ENCODE measurements at regions not wholly inside any gene's neighbourhood (a gene's known extent, or its start where the extent isn't known, plus 50 kb on each side); places are given as distances from the start of the nearest gene placed in this dataset.

- TF ChIP-seq CTCF (IDR thresholded peaks at IDR 0.05) (no peak), POLR2A (IDR thresholded peaks at IDR 0.05) (no peak), EP300 (IDR thresholded peaks at IDR 0.05) (no peak)
Measured at GRCh38 chr18:41034413-41034812, 920.6 kb upstream of the PIK3C3 start.
